Retinal pigment epithelial cell (primary cell): ENCODE measurements at regions not wholly inside any gene's neighbourhood (a gene's known extent, or its start where the extent isn't known, plus 50 kb on each side); places are given as distances from the start of the nearest gene placed in this dataset.

Source experiments
- DNase-seq: peaks from one replicate; pipeline ENCODE4 v3.0.0-alpha.2; 2010; ENCODE audit warnings: low read depth
- H3K4me3 ChIP-seq: 2 replicates; pipeline ENCODE4 v1.5.1; 2011; ENCODE audit warnings: mild to moderate bottlenecking, low read length, control low read depth, moderate library complexity
- CTCF ChIP-seq: conservative IDR thresholded peaks from 2 replicates; pipeline ENCODE4 v1.5.1; 2011; ENCODE audit warnings: low read depth, low read length, control low read depth, inconsistent platforms

DNA sequence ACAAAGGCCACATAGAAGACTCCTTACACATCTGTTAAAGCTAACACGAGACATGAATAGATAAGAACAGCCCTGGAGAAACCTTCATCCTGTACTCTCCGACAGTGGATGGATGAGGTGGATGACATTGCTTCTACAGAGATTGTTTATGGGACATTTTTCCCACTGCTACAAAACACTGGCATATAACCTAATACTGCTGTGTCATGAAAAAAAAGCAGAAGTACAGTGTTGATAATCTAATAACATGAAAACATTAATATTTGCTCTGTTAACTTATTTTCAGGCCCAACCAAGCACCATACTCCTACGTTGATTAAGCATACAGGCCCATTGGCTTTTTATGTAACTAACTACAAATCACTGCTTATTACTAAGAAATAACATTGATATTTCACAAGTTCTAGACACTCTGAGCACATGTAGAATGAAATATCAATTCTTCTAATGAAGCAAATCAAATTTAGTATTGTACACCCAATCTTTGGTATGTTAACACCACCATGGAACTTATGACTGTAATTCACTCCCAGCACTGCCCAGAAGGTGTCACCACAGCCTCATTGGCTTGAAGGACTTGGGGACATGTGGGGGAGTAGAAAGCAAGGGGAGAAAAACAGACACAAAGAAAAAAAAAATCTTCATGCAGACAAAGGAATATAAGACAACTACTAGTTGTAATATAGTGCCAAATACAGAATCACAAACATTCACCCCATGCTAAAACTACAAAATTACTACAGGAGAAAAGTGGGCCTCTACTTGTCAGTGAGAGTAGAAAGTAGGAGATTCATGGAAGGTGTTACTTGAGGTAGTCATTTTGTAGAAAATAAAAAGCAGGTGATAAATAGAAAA, 330.0 kb upstream of the PMFBP1 start:
- DNase-seq: no peak
- TF ChIP-seq CTCF: peak; percentile 96
- H3K4me3 ChIP-seq: no peak overlapping the region

DNA sequence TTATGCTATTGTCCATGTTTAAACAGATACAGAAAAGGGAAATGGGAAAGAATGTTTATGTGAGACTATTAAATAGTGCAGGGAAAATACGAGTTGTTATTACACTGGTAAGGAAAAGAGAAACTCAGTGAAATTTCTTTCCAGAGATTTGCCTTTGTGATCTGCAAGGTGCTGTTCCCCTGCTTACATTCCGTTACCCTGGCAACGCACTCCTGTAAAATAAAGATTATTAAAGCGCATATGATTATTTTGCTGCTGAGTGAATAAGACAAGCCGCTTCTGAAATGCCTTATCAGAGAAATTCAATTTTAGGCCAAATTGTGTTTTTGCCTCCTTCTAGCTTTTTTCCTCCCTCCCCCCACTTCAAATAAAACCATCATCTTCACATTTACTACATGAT, 328.6 kb upstream of the PMFBP1 start:
- TF ChIP-seq CTCF: no peak
- H3K4me3 ChIP-seq: no peak overlapping the region
- no peak for DNase-seq

DNA sequence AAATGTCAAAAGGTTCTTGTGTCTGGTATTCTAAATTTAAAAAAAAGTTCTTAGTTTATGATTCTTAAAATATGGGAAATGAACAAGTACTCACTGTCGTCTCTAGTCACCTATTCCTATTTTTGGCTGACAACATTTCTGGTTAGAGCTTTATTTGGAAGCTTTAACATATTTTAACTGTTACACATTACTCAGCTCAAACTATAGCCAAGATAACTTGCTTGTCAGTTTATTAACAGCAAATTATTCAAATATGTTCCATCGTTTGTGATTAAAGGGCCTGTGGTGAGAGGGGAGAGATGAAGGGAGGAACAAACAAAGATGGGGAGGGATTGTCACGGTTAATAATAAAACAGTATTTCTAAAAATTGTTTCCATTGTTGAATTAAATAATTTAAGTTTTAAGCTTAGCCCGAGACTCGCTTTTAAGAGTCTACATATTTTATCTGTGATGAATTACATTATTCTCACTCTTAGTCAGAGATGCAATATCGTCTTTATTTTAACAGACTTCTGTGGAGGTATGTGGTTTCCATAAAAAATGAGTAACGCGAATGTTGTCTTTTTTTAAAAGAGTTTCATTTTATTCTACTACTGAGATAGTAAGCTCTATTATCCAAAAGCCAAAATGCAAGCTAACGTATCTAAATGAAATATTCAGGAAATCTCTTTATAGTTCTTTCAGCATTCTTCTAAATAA, 321.9 kb upstream of the PMFBP1 start:
- H3K4me3 ChIP-seq: no peak overlapping the region
- no peak for DNase-seq
- TF ChIP-seq CTCF: no peak

DNA sequence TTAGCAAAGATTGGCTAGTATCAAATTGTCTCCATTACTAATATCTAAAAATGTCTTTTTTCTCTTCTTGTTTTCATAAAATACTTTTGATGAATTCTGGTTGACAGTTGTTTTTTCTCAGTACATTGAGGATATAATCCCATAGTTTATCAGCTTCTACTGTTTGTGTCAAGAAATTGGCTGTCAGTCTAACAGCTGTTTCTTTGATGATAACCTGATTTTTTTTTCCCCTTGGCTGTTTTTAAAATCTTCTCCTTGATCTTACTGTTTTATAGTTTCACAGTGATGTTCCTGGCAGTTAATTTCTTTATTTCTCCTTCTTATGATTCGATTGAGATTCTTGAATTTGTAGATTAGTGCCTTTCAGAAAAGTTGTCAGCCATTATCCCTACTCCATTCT, 315.3 kb upstream of the PMFBP1 start:
- no peak overlapping the region for H3K4me3 ChIP-seq
- no peak for TF ChIP-seq CTCF
- DNase-seq: no peak

- no peak for DNase-seq
Observed at GRCh38 chr16:72482695-72483094, 310.7 kb upstream of the PMFBP1 start.

DNA sequence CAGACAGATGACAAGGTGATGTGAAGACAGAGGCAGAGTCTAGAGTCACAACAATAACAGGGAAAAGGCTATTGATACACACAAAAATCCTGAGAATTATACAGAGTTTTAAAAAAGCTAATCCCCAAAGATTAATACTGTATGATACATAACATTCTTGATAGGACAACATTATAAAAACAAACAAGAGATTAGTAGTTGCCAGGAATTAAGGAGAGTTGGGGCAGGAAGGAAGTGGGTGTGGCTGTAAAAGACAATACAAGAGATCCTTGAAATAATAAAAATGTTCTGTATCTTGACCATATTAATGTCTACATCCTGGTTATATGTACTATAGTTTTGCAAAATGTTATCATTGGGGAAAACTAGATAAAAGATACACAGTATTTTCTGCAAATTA, 309.5 kb upstream of the PMFBP1 start:
- H3K4me3 ChIP-seq: no peak overlapping the region
- DNase-seq: no peak
- TF ChIP-seq CTCF: no peak

More at GRCh38 chr16:72482695-72483094, 310.7 kb upstream of the PMFBP1 start:
- no peak overlapping the region for H3K4me3 ChIP-seq
- TF ChIP-seq CTCF: no peak

- TF ChIP-seq CTCF: no peak
- H3K4me3 ChIP-seq: no peak overlapping the region
- DNase-seq: no peak
Observed at GRCh38 chr16:72480911-72481310, 309.0 kb upstream of the PMFBP1 start.
